DND-41 (cell line): ENCODE measurements at regions not wholly inside any gene's neighbourhood (a gene's known extent, or its start where the extent isn't known, plus 50 kb on each side); places are given as distances from the start of the nearest gene placed in this dataset.

Experiments
- EZH2 ChIP-seq: IDR thresholded peaks from 3 replicates; pipeline ENCODE4 v1.6.1; 2012; ENCODE audit warnings: borderline replicate concordance, low read depth, mild to moderate bottlenecking, moderate library complexity, low read length, inconsistent platforms; ENCODE audit not compliant: severe bottlenecking
- TF ChIP-seq, protein P1 (sequence below): IDR thresholded peaks from 2 replicates; pipeline ENCODE4 v1.5.1; 2012; ENCODE audit warnings: borderline replicate concordance, low read length, moderate library complexity, mild to moderate bottlenecking; ENCODE audit not compliant: poor library complexity, severe bottlenecking; ENCODE audit errors: extremely low read depth

GRCh38 chr1:70659891-70660290 lies 248.8 kb downstream of the CTH start:
- TF ChIP-seq, protein P1, sequence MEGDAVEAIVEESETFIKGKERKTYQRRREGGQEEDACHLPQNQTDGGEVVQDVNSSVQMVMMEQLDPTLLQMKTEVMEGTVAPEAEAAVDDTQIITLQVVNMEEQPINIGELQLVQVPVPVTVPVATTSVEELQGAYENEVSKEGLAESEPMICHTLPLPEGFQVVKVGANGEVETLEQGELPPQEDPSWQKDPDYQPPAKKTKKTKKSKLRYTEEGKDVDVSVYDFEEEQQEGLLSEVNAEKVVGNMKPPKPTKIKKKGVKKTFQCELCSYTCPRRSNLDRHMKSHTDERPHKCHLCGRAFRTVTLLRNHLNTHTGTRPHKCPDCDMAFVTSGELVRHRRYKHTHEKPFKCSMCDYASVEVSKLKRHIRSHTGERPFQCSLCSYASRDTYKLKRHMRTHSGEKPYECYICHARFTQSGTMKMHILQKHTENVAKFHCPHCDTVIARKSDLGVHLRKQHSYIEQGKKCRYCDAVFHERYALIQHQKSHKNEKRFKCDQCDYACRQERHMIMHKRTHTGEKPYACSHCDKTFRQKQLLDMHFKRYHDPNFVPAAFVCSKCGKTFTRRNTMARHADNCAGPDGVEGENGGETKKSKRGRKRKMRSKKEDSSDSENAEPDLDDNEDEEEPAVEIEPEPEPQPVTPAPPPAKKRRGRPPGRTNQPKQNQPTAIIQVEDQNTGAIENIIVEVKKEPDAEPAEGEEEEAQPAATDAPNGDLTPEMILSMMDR, result no peak
- TF ChIP-seq EZH2, result no peak
